Uterus (tissue), 2 donors: ENCODE measurements at regions not wholly inside any gene's neighbourhood (a gene's known extent, or its start where the extent isn't known, plus 50 kb on each side); places are given as distances from the start of the nearest gene placed in this dataset.
"Not testable (repeated sequence)": the region's sequence is repeated elsewhere in the genome, so short reads cannot be mapped to it uniquely, and the experiment has no call there.

ENCODE experiments used
- CTCF ChIP-seq, 4 experiments: fragments of 200-600 bp in 2 of 4; fragments of 450-650 bp in 2 of 4; sonication (generic) in 2 of 4; IDR thresholded peaks; one replicate each; pipeline ENCODE4 v1.5.1; 2016 to 2019; ENCODE audit warnings: antibody characterized with exemption in 4 of 4, mild to moderate bottlenecking in 2 of 4, moderate library complexity in 1 of 4
- POLR2A ChIP-seq, 2 donors: fragments of 450-650 bp; IDR thresholded peaks; one replicate each; pipeline ENCODE4 v1.6.1; 2016; ENCODE audit warnings: antibody characterized with exemption in 2 of 2, mild to moderate bottlenecking in 1 of 2, moderate library complexity in 1 of 2

- TF ChIP-seq CTCF, POLR2A (IDR thresholded peaks at IDR 0.05): not testable (repeated sequence)
Observed at GRCh38 chr5:166640136-166640535, 1651.3 kb upstream of the WWC1 start.
